ENCODE measurements at regions not wholly inside any gene's neighbourhood (a gene's known extent, or its start where the extent isn't known, plus 50 kb on each side); places are given as distances from the start of the nearest gene placed in this dataset.

DNA sequence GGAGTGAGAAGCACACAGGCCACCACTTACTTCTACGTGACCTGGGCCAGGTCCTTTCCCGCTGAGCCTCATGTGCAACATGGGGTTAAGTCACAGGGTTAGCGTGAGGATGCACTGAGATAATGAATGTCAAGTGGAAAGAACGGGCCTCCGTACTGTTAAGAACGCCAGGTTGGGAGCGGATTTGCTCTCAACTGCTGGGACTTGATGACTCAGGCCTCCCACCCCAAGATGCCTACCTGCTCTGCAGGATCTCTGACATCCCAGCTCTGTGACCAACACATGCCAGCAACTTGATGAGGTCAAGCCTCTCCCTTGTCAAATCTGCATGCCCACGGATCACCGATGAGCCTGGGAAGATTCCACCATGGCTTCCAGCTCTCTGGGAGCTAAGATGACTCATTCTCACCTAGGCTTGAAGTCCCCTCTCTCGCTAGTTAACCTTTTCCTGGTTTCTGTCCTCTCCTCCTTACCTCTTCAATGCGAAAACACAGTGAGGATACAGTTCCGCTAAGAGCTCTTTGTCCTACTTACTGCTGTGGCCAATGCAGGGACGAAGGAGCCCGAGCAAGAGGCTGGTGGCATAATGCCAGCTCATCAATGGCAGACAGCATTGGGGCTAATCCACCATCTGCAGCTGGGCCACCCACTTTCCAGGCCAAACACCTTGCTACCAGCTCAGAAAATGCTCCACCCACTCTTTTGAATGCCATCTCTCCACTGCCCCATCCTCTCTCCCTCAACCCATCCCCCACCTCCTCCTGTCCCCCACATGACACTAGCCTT is 67.6 kb downstream of the PJA1 start:
- no peak overlapping the region for H3K4me3 ChIP-seq (ENCODE audit: low read depth, low read length)
- ChIA-PET CTCF (no interaction called here), POLR2A (no interaction called here)
- H3K36me3 ChIP-seq (ENCODE audit: control insufficient read depth, insufficient read depth, low read length), result no peaks in the 10 kb centered on the region
- no peaks in the 10 kb centered on the region for H3K27me3 ChIP-seq (ENCODE audit: control insufficient read depth, insufficient read depth, low read length)
- TF ChIP-seq, protein P1, sequence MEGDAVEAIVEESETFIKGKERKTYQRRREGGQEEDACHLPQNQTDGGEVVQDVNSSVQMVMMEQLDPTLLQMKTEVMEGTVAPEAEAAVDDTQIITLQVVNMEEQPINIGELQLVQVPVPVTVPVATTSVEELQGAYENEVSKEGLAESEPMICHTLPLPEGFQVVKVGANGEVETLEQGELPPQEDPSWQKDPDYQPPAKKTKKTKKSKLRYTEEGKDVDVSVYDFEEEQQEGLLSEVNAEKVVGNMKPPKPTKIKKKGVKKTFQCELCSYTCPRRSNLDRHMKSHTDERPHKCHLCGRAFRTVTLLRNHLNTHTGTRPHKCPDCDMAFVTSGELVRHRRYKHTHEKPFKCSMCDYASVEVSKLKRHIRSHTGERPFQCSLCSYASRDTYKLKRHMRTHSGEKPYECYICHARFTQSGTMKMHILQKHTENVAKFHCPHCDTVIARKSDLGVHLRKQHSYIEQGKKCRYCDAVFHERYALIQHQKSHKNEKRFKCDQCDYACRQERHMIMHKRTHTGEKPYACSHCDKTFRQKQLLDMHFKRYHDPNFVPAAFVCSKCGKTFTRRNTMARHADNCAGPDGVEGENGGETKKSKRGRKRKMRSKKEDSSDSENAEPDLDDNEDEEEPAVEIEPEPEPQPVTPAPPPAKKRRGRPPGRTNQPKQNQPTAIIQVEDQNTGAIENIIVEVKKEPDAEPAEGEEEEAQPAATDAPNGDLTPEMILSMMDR (IDR thresholded peaks at IDR 0.05; ENCODE audit: insufficient read depth, low read depth, low read length), result no peak
- DNase-seq (ENCODE audit: low read depth), result no peak

DNA sequence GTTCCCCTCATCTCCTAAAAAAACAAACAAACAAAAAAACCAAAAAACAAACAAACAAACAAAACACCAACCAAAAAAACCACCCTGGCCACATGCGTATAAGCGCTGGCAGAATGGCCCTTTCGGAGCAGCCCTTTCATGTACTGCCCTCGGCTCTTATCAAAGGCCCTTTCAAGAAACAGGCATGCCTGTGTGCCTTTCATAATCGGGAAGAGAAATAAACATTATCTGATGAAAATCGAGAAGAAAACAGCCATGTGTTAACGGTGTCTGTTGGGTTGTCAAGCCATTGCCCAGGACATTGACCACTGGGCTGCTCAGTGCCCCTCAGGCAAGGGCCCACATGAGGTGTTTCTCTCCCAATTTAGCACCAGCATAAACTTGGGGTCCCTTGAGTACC is 68.3 kb downstream of the PJA1 start:
- Histone ChIP-seq H3K4me3 (ENCODE audit: low read depth, low read length) (no peak overlapping the region), H3K36me3 (ENCODE audit: control insufficient read depth, insufficient read depth, low read length) (no peaks in the 10 kb centered on the region), H3K27me3 (ENCODE audit: control insufficient read depth, insufficient read depth, low read length) (no peaks in the 10 kb centered on the region)
- TF ChIP-seq, protein P1 (IDR thresholded peaks at IDR 0.05; ENCODE audit: insufficient read depth, low read depth, low read length), result no peak
- ChIA-PET POLR2A (no interaction called here), CTCF (no interaction called here)
- no peak for DNase-seq (ENCODE audit: low read depth)

DNA sequence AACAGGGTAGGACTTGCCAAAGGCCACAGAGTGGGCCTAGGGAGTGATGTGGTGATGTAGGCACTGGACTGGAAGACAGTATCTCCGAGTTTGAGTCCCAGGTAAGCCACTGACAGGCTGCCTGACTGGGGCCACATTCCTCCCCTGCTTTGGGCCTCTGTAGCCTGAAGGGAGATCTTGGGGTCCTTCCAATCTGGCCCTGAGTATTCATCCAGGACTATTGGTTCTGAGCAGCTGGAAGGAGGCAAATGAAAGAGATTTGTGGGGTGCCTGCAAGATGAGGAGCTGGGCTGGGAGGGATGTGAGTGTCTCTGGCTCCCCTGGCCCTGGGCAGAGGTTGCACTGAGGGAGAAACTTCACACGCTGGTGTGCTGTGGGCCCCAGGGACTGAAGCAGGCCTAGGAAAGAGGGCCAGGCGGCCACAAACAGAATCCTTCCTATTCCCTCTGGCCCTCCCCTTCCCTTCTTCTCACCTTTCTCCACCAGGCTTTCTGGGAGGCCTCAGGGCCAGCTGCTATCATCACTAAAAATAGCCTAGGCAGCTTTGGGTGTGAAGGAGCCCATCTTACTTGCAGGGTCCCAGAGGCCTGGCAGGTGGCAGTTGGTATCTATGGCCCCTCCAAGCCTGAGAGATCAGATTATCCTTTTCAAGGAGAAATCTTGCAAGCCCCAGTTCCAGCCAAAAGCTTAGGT is 70.1 kb downstream of the PJA1 start:
- DNase-seq (ENCODE audit: low read depth), result no peak
- POLR2A ChIA-PET, result no interaction called here

DNA sequence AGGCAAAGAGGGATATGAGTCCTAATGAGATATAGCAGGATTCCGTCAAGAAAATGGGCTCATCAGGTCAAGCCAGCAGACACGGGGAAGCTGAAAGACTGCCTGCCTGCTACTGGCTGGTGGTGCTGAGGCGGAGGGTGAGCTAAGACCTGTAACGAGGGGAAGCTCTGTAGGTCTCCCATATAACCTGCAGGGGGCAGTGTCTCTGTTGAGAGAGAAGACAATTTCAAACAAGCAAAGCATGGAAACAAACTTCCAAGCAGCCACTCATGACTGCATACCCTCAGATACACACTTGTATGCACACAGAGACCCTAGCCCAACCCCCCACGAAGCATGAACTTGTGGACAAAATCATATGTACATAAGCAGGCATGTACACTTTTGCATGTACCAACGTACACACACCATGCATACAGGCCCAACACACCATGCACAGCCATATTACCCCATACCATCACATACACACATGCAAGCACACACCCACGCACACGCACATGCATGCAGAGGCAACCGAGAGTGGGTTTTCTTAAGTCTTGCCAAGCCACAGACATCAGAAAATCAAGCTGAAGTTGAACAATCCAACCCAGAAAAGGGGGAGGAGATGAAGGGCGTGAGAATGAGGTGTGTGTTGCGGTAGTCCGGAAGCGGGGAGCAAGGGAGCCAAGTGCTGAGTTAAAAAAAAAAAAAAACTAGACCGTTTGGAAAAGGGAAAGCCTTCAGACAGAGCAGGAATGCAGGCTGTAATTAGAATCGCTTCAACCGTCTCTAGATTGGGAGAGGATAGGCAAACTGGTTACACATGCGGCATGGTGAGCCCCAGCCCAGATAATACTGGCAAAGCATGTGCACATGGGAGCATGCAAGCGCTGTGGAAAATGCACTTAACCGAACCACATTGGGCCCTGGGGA is 71.0 kb downstream of the PJA1 start:
- TF ChIP-seq, protein P1 (IDR thresholded peaks at IDR 0.05; ENCODE audit: insufficient read depth, low read depth, low read length), result peak; percentile 55
- Histone ChIP-seq H3K4me3 (ENCODE audit: low read depth, low read length) (no peak overlapping the region), H3K27me3 (ENCODE audit: control insufficient read depth, insufficient read depth, low read length) (no peaks in the 10 kb centered on the region), H3K36me3 (ENCODE audit: control insufficient read depth, insufficient read depth, low read length) (no peaks in the 10 kb centered on the region)
- POLR2A ChIA-PET, result no interaction called here
- CTCF ChIA-PET, result interaction anchor here (0.7 to 1.6 kb wide), 11 partner anchors 8 to 267 kb away, joined by 3 to 8 read pairs (median 4); no protein-coding TSS in a partner anchor
- no peak for DNase-seq (ENCODE audit: low read depth)

More for the DNA sequence above, 70.1 kb downstream of the PJA1 start:
- Histone ChIP-seq H3K36me3 (ENCODE audit: control insufficient read depth, insufficient read depth, low read length) (no peaks in the 10 kb centered on the region), H3K27me3 (ENCODE audit: control insufficient read depth, insufficient read depth, low read length) (no peaks in the 10 kb centered on the region), H3K4me3 (ENCODE audit: low read depth, low read length) (no peak overlapping the region)
- TF ChIP-seq, protein P1 (IDR thresholded peaks at IDR 0.05; ENCODE audit: insufficient read depth, low read depth, low read length), result no peak
- CTCF ChIA-PET, result interaction anchor here (1.2 to 1.6 kb wide), 5 partner anchors 10 to 127 kb away, joined by 3 to 8 read pairs (median 4); no protein-coding TSS in a partner anchor

Data from BJ (cell line).